GM04503 (cell line): ENCODE measurements at regions not wholly inside any gene's neighbourhood (a gene's known extent, or its start where the extent isn't known, plus 50 kb on each side); places are given as distances from the start of the nearest gene placed in this dataset.

ENCODE experiments used
- DNase-seq: peaks from one replicate; pipeline ENCODE4 v3.0.0-alpha.2; 2012; ENCODE audit warnings: low read depth

DNA sequence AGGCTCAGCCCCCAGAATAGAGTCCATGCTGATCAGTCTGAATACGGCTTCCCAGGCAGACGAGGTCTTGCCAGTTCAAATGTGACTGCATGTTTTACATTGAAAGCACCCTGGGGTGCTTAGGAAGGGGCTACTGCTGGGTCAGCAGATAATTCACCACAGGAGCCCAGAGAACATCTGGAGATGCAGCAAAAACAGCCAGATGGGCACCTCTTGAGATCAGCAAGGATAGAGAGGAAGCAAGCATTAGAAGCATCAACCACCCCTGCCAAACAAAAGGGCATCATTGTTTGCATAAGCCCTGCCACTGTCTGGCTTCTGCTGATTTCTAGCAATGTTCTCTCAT is 403.1 kb downstream of the RRAGC start:
- DNase-seq = no peak

DNA sequence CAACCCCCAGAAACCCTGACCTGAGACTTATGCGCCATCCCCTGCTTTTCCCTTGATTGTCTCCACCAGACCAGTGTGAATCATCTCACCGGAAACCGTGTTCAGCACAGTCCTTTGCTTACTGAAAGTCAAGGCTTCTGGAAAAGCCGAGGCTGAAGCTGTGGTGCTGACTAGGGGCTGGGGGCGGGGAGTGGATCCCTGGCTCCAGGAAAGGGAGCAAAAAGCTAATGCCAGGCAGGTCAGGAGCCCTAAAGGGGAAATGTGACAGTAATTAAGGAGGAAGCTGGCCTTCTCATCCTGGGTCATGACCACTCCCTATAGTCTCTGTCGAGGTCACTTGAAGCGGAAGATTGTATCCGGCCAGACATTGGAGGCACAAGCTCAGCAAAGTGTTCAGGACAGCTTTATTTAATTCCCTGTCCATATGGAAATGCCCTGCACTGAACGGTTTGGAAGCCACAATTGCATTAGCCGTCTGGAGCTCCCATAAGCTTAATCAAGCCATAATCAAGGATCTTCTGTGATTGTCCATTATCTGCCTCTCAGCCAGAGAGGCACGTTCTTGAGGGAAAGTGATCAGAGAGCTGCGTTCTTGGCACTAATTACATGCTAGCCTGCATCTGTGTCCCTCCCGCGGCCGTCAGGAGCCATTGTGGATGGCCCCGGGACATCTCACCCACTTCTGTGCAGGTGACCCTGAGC is 403.6 kb downstream of the RRAGC start:
- DNase-seq = no peak

DNA sequence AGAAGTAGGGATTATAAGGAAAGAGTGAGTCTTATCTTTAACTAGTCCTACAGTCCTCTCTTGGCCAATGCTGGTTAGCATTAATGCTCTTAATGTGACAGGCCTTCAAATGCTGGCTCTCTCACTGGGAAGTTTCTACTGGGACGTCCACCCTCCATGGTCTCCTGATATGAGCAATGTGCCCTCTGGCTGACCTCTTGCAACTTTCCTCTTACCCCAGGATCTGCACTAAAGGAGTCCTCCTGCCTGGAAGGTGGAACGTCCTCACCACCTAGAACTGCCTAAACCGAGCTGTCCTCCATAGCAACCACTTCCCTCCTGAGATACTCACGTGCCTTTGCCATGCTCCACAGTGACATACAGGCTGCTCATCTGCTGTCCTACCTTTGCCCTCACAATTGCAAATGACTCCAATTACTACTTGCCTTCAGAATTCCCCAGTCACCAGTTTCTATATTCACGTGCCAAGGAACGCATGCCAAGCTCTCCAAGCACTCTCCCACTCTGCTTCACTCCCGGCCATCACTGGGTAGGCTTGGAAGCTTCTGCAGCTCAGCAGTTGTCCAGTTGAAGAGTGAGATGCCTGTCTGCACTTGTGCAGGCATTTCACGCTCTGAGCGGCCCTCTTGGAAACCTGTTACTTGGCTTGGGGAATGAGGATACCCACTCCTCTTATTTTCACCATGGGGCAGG is 404.7 kb downstream of the RRAGC start:
- no peak for DNase-seq

DNA sequence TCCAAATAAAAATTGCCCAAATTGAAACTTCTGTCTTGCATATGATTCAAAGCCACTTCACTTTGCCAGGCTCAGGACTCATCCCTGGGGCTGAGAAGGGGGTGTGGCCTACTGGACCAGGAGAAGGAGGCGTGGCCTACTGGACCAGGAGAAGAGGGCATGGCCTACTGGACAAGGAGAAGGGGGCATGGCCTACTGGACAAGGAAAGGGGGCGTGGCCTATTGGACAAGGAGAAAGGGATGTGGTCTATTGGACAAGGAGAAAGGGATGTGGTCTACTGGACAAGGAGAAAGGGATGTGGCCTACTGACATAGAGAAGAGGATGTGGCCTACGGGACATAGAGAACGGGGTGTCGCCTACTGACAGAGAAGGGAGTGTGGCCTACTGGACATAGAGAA is 405.3 kb downstream of the RRAGC start:
- DNase-seq = no peak

DNA sequence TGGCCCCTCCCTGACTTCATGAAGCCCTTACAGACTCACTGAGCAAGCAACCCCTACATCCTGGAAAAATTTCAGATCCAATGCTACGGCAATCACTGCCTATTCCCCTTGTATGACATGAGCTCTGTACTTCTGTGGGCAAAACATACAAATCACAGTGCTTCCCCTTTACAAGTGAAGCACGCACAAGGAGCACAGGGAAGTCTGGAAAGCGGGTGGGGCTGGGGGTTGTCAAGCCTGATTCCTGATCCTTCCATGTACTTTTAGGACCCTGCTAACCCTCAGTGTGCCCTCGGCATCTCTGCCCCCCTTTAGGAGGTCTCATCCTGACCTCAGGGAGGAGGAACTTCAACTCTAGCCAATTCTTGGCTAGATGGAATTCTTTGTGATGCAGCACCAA is 405.7 kb upstream of the POU3F1 start:
- DNase-seq = no peak

DNA sequence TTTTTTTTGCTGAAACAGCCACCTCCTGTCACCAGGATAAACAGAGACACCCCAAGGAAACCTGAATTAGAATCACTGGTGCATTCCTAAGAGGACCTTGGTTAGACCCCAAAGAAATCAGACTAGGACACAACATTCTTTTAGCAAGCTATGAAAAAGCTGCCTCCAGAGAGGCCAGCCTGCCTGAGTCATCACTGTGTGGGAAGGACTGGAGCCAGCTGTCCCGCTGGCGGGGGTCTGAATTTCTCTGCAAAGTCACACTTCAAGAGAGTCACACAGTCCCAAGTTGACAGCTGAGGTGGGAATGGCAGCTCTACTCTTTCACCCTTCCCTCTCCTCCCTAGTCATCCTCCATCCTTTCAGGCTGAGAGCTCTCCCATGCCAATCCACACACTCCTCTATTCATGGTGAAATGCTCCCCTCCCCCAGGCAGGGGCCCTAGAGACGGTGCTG is 405.0 kb upstream of the POU3F1 start:
- DNase-seq = peak; percentile 5

DNA sequence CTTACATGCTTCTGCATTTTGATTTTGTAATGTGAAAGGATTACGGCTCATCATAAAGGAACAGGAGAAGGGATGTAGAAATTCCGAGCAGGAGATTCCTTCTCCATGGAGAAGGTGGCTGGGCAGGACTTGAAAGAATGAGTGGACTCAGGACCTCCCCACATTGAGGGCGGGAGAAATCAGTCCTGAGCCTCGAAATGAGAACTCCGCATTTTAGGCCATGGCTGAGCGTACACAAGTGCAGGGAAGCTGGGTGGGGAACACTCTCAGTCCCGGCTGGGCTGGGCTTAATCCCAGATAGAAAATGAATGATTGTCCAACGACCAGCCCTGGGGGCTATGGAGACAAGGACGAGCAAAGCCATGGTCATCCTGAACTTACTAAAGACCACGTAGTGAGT is 402.3 kb upstream of the POU3F1 start:
- no peak for DNase-seq

DNA sequence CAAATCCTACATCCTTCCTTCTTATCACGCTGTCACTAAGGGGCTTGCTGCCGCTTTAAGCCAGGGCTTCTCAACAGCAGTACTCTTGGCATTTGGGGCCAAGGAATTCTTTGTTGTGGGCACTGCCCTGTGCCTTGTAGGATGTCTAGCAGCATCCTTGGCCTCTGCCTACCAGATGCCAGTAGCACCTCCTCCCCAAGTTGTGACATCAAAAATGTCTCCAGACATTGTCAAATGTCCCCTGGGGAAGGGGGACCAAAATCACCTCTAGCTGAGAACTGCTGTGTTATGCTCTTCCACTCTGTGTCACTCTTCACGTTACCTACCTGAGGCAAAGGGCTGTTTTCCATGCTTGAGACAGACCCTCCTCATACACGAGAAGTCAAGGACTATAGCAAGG is 400.3 kb upstream of the POU3F1 start:
- no peak for DNase-seq

DNA sequence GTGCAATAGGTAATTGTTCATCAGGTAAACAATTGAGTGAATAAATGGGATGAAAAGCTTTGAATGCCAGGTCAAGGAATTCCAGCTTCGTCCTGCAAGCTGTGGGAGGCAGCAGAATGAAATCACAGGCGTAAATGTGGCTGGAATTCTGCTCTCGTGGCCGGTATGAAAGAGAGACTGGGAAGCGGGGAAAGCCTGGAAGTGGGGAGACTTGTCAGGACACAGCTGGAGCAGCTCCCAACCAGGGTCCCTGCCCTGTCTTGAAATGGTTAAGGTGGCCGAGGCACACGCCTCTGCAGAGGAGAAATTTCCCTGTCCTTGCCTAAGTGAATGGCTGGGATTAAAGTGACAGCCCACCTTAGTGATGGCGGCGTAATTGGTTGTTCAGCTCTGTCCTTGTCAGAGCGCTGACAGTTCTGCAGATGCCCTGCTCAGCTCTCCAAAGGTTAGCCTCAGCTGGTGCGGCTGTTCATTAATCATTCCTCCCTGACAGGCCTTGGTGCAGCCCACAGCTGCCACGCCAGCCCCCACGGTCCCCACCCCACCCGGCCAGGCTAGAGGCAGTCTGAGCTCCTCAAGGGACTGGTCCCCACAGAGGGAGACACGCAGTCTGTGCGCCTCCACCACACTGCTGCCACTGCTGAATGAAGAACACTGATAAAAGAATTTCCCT is 398.3 kb upstream of the POU3F1 start:
- no peak for DNase-seq

DNA sequence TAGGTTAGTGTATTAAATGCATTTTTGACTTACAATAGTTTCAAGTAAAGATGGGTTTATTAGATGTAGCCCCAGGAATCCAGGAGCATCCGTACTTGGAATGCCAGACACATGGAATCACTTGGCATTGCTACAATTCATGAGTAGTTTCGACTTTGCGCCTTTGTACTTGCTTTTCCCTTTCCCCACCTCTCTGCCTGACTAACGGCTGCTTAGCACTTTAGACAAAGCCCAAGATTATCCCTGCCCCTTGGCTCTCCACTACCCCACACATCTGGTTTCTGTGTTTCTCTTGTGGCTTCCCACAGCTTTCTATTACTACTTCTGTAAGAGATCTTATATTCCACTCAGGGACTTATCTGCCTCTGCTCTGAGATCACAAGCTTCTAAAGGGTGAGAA is 397.7 kb upstream of the POU3F1 start:
- DNase-seq = peak; percentile 29

DNA sequence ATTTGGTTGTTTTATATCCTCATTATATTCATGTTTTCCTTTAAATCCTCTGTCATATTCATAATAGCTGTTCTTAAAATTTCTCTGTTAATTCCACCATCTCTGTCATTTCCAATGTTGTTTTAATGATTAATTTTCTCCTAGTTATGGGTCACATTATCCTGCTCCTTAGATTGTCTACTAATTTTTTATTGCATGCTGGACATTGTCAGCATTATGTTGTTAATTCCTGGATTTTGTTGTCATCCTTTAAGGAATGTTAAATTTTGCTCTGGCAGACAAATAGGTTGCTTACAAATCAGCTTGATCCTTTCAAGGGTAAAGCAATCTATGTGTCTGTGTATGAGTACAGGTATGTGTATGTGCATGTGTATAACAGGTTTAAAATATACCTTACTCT is 393.8 kb upstream of the POU3F1 start:
- no peak for DNase-seq

DNA sequence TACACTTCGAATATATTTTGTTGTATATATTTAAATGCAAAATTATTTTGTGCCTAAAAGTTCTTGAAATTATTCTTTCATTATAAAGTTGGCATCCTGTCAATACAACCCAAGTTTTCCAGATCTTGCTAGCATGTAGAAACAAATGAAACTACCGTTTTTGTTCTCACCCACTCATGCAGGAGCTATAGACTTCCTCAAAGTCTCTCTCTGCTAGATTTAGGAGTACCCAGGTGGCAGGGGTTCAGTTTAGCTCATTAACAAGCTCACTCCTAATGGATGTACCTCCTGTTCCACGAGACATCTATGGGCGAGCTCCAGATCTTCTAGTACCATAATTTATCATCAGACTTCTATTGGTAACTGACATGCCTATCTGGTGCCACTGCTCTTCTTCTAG is 390.2 kb upstream of the POU3F1 start:
- DNase-seq = no peak

DNA sequence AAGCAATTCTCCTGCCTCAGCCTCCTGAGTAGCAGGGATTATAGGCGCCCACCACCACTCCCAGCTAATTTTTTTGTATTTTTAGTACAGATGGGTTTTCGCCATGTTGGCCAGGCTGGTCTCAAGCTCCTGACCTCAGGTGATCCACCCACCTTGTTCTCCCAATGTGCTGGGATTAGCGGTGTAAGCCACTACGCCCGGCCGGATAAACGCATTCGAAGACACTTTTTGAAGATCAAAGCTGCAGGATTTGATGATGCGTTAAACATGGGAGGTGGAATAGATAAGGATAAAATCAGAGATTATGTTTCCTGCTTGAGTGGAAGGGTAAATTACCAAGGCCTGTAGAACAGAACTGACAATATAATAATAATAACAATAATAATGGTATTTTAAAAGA is 389.4 kb upstream of the POU3F1 start:
- no peak for DNase-seq

DNA sequence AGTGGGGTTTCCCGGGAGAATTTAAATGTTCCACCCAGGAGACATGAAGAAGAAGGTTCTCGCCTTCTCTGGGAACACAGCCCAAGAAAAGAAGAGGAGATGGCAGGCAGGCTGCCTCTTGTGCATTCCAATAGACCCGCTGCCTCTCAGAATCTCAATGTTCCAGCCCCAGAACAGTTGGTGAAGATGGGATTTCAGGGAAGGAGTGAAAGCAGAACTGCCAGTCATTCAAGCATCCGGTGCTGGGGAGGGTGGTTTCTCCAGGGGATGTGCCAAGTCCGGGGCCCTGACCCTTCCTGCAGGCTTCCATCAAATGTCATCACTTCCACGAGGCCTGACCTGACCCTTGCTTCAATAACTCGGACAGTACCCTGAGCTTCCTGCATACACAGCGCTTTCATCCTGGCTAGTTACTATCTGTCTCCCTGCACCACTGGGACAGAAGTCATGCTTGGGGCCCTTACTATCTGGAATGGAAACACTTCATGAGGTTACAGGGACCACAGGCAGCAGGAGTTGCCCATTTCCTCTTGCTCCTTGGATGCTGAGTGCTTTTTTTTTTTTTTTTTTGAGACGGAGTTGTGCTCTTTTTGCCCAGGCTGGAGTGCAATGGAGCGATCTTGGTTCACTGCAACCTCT is 386.6 kb upstream of the POU3F1 start:
- no peak for DNase-seq

DNA sequence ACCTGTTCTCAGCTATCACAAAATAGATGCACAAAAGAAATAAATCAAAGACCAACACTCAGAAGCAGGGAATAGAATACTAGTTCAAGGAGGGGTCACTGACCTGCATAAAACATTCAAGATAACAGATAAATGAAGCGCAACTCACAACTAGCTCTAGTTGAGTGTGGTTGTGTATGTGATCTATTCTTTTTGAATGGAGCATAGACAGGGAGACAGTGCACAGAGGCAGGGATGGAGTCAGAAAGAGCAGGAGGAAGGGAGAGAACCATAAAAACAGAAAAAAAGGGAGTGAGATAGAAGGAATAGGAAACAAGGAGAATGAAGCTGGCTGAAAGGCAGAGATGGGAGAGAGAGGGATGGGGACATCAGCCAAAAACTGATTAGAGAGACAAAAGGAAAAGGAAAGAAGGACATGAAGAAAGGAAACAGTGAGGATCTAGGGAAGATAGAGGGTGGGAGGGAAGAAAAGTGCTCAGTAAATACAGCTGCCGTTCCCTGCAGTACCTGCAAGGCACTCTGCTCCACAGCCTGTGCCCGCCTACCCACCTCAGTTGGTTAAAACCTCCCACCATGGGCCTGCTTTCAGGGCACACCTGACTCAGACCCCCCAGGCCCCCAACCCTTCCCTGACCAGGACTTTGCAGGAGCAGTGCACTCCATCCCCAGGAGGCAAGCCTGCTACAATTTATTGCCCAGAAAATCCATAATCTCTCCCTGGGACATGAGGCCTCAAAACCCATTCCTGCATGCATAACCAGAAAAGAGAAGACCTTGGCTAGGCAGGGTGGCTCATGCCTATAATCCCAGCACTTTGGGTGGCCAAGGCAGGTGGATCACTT is 385.2 kb upstream of the POU3F1 start:
- no peak for DNase-seq

DNA sequence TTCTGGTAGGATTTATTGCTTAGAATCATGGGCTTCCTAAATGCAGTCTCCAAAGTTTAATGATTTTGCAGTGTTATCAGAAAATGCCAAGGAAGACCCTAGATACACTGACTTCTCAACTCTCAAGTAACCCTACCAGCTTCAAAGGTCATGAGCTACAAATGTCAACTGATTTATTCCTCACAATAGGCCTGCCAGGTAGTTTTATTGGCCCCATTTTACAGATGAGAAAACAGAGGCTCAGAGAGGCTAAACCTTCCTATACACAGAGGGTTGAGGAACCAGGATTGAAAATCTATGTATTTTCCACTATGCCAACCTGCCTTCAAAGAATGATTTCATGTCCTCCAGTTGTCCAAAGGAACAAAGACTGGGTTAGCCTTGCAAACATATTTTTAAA is 384.4 kb upstream of the POU3F1 start:
- no peak for DNase-seq

DNA sequence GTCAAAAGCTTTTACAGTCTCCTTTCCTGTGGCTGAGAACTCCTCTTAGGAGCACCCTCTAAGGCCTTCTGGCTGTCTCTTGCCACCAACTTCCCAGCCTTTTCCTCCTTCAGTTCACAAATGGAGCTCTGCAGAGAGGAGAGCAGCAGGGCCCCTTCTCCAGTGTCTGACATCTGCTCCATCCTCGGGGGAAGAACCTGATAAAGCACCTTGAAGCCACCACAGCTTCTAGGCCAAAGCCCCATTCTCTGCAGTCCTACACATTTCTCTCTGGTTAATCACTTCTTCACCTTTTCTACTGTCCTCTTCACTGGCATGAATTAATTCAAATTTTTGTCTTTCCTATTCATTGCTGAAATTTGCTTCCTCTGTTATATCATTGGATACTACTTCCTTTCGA is 378.1 kb upstream of the POU3F1 start:
- no peak for DNase-seq

DNA sequence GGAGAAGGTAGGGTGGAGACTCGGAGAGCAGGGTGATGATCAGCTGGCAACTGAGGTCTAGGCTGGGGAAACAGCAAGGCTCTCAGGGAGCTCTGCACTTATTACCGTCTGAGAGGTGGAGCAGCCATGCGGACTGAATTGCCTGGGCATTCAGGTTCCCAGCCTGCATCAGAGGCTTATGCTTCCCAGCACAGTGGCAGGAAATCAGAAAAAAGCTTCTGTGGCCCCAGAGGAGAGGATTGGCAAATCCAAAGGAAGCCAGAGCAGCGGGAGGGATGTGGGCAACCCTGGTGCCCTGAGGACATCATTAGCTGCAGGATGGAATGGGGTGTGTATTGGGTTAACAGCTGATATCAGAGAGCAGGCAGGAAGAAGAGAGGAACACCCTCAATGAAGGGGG is 374.1 kb upstream of the POU3F1 start:
- DNase-seq = no peak

DNA sequence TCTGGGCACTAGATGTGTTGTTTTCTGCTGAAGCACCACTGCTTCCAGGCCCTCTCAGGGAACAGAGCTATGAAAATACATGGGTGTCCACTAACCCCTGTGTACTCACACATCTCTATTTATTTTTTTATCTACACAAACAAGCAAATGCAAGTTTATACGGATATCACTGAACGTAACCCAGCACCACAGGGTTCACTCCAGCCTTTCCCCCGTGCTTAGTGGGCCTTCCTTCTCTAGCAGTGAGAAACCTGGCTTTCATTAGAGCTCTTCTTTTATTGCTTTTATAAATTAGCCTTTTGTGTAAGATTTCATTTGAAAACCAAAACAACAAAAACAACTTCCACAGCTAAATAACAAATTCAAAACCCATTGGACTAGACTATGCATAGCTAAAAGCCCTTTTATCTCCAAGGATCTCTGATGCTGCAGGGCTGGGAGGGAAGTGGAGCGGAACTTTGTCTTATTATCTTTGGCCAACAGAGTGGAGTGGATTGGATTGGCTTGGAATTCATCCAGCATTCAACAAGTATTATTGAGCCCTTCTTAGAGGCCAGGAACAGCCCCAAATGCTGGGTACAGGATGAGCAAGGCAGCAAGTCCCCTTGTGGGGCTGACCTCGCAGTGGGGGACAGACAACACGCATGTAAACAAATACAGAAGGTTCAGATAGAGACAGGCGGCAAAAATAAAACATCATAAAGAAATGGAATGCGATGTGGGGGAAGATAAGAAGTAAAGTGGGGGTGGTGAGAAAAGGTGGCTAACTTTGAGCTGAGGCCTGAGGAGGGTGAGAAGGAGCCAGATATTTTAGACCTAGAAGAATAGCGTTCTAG is 371.8 kb upstream of the POU3F1 start:
- DNase-seq = no peak

DNA sequence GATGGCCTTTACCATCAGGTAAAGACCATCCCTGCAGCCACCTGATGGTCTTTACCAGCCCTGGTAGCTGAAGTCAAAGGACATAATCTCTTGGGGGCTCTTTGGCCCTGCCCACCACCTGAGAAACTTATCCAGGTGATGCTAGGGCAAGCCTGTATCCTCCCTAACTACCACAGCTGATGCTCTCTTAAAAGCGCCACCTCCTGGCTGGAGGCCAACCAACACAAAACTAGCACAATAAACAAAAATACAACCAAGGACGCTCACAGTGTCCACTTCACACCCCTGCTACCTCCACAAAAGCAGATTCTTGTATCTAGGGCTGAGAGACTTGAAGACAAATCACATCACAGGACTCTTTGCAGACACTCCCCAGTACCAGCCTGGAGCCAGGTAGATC is 357.1 kb upstream of the POU3F1 start:
- DNase-seq = no peak

DNA sequence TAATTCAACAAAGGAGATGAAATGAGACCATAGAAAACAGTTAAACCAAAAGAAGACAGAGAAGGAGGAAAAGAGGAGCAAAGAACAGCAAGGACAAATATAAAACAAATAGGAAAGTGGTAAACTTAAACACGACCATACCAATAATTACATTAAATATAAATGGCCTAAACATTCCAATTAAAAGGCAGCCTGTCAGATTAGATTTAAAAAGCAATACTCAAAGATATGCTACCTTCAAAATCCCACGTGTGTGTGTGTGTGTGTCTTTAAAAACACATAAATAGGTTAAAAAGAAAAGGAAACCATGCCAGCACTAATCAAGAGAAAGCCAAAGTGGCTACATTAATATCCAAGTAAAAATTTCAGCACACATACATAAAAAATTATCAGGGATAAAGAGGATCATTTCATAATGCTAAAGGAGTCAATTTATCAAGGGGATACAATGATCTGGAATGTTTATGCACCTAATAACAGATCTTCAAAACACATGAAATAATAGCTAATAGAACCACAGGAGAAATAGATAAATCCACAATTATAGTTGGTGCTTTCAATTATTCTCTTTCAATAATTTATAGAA is 355.7 kb upstream of the POU3F1 start:
- DNase-seq = no peak
